ENCODE measurements at regions not wholly inside any gene's neighbourhood (a gene's known extent, or its start where the extent isn't known, plus 50 kb on each side); places are given as distances from the start of the nearest gene placed in this dataset.
A peak's percentile ranks its signal among the peaks of the same experiment; 100 is the strongest.

DNA sequence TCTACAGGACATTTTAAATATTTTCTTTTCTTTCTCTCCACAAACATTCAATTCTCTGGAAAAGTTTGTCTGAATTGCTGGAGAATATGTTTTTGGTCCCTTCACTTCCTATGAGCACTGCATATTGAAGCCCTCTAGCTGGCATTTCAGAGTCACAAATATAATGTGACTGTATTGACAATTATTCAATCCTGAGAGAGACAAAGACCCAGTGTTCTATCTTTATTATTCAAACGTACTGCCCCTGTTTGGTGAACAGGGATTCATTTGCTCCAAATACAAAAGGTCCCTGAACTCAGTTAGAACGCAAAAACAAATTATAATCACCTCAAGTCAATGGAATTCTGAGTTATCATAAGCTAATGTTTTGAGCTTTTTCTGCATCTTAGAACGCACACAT is 173.1 kb upstream of the CDIN1 start:
- in situ Hi-C loops (cut with MboI) (no loop called here), intact Hi-C loops (cut with micrococcal nuclease) (no loop called here)
- no peaks in the 10 kb centered on the region for H4K20me1 ChIP-seq (replicated peaks; ENCODE audit: control insufficient read depth, insufficient read depth, low read length)
- no peaks in the 10 kb centered on the region for H3K79me2 ChIP-seq (ENCODE audit: control insufficient read depth, insufficient read depth, low read length)
- peaks cover 0 to 2% of the 10 kb centered on the region in 2 experiments; a peak in 2 of 5 replicates for H3K4me1 ChIP-seq (replicated peaks in 1 of 2; ENCODE audit: control insufficient read depth in 2 of 2, insufficient read depth in 2 of 2, low read length in 2 of 2)
- no peak overlapping the region for H3K9ac ChIP-seq (ENCODE audit: insufficient read depth in 1 of 2, low read depth in 2 of 2, low read length in 2 of 2)
- 49% methylated on average over 3 of the region's 3 CpGs for whole genome bisulfite sequencing (ENCODE audit: insufficient coverage, low coverage, missing lambda C conversion rate)
- H3K4me2 ChIP-seq (ENCODE audit: insufficient read depth, low read length): no peak overlapping the region
- H3K9me1 ChIP-seq (ENCODE audit: control insufficient read depth, insufficient read depth, low read length): no peaks in the 10 kb centered on the region
- no peaks in the 10 kb centered on the region for H3K27me3 ChIP-seq (ENCODE audit: control insufficient read depth in 2 of 2, insufficient read depth in 2 of 2, low read length in 2 of 2)
- CTCF ChIA-PET (ENCODE audit: low intra/inter-chr PET ratio): no interaction called here
- POLR2A ChIA-PET: interaction anchor here (0.5 kb wide), 1 partner anchor 1399 kb away, joined by 3 read pairs; no protein-coding TSS in a partner anchor
- H3K27ac ChIP-seq (ENCODE audit: extremely low read depth, low read depth, low read length): no peak overlapping the region; the same call in 2 of the 3 replicates
- H3K36me3 ChIP-seq (ENCODE audit: control insufficient read depth, insufficient read depth, low read length): no peaks in the 10 kb centered on the region
- ATAC-seq: no peak
- peak overlapping the region; percentile 92 for H2AFZ ChIP-seq (ENCODE audit: low read depth, low read length)
- DNase-seq (ENCODE audit: extremely low read depth in 1 of 4, low spot score in 3 of 4): no peak
- no peak overlapping the region for H3K4me3 ChIP-seq
- BruUV-seq (replicated peaks): no TSS peak
- TF ChIP-seq ZNF3 (CRISPR knock-in tag; IDR thresholded peaks at IDR 0.05): no peak
- no peak for TF ChIP-seq HDGF (IDR thresholded peaks at IDR 0.05)
- no peak for TF ChIP-seq NFE2L1 (tag; IDR thresholded peaks at IDR 0.05; ENCODE audit: borderline replicate concordance, low read depth)
- no peak for TF ChIP-seq ZNF444 (CRISPR knock-in tag; IDR thresholded peaks at IDR 0.05)
- TF ChIP-seq ZKSCAN1 (IDR thresholded peaks at IDR 0.05; ENCODE audit: low read depth, low read length): no peak
- TF ChIP-seq ZNF77 (CRISPR knock-in tag; IDR thresholded peaks at IDR 0.05): no peak
- no peak for TF ChIP-seq MYC (IDR thresholded peaks at IDR 0.05; ENCODE audit: low read depth, low read length)
- TF ChIP-seq MYC (CRISPR knock-in tag; IDR thresholded peaks at IDR 0.05; ENCODE audit: borderline replicate concordance, low read depth): no peak
- no peak for TF ChIP-seq BHLHE40 (IDR thresholded peaks at IDR 0.05; ENCODE audit: low read length)
- no peak for TF ChIP-seq HNRNPLL (IDR thresholded peaks at IDR 0.05; ENCODE audit: low read depth, low read length, poor library complexity, severe bottlenecking)
- no peak for TF ChIP-seq DIDO1 (tag; IDR thresholded peaks at IDR 0.05; ENCODE audit: low read depth)
- no peak for TF ChIP-seq ZNF282 (CRISPR knock-in tag; IDR thresholded peaks at IDR 0.05)
- no peak for TF ChIP-seq TAF9B (IDR thresholded peaks at IDR 0.05; ENCODE audit: partially characterized antibody)
- no peak for TF ChIP-seq E2F6 (IDR thresholded peaks at IDR 0.05; ENCODE audit: borderline replicate concordance in 1 of 2, extremely low read depth in 1 of 2, insufficient read depth in 1 of 2, insufficient read length in 1 of 2, low read depth in 1 of 2, low read length in 1 of 2, poor library complexity in 1 of 2, severe bottlenecking in 1 of 2)
- TF ChIP-seq RBM14 (IDR thresholded peaks at IDR 0.05; ENCODE audit: borderline replicate concordance, insufficient read depth, low read depth, low read length): no peak
- no peak for TF ChIP-seq ZFP36 (IDR thresholded peaks at IDR 0.05; ENCODE audit: low read depth, low read length, partially characterized antibody)
- TF ChIP-seq MXI1 (IDR thresholded peaks at IDR 0.05; ENCODE audit: low read depth, low read length): no peak
- no peak for FAIRE-seq
- peaks cover 4% of the 10 kb centered on the region; the same call in 1 of the 2 replicates for H3K9me3 ChIP-seq (replicated peaks; ENCODE audit: control insufficient read depth, insufficient read depth, low read depth, low read length)
